ENCODE measurements at regions not wholly inside any gene's neighbourhood (a gene's known extent, or its start where the extent isn't known, plus 50 kb on each side); places are given as distances from the start of the nearest gene placed in this dataset.

GRCh38 chr1:56442290-56442877 is 137.0 kb downstream of the PLPP3 start:
- H3K4me3 ChIP-seq = no peak overlapping the region
- no peaks in the 10 kb centered on the region for H3K9me3 ChIP-seq
- 84 to 97% (median 94%) methylated on average over 2 of the region's 2 CpGs for WGBS, 5 donors
- TF ChIP-seq POLR2A (IDR thresholded peaks at IDR 0.05) (no peak), POLR2AphosphoS5 (IDR thresholded peaks at IDR 0.05) (no peak), CTCF (IDR thresholded peaks at IDR 0.05 in 8 of 11, conservative IDR thresholded peaks at IDR 0.05 in 3 of 11) (no peak)
- no peaks in the 10 kb centered on the region for H3K36me3 ChIP-seq
- no peak overlapping the region for H3K27ac ChIP-seq
- no peaks in the 10 kb centered on the region for H3K27me3 ChIP-seq (replicated peaks in 1 of 7)
- intact Hi-C loops (cut with DNase I; ENCODE audit: low total_unique reads) = no loop called here
- no peak for DNase-seq
- peaks cover 0 to 47% (median 21%) of the 10 kb centered on the region in 6 donors for H3K4me1 ChIP-seq

- Histone ChIP-seq H3K27me3 (replicated peaks in 1 of 7) (no peaks in the 10 kb centered on the region), H3K4me1 (peaks cover 0 to 42% (median 21%) of the 10 kb centered on the region in 6 donors), H3K36me3 (no peaks in the 10 kb centered on the region), H3K27ac (no peak overlapping the region), H3K4me3 (no peak overlapping the region), H3K9me3 (no peaks in the 10 kb centered on the region)
- TF ChIP-seq CTCF (IDR thresholded peaks at IDR 0.05 in 8 of 11, conservative IDR thresholded peaks at IDR 0.05 in 3 of 11) (no peak), POLR2AphosphoS5 (IDR thresholded peaks at IDR 0.05) (no peak), POLR2A (IDR thresholded peaks at IDR 0.05) (no peak)
- DNase-seq = no peak
- WGBS, 5 donors = 72 to 94% (median 85%) methylated on average over 3 of the region's 3 CpGs
- intact Hi-C loops (cut with DNase I; ENCODE audit: low total_unique reads) = no loop called here
Observed at GRCh38 chr1:56441601-56442000, 137.8 kb downstream of the PLPP3 start.

GRCh38 chr1:56439610-56440264 is 139.6 kb downstream of the PLPP3 start:
- H3K4me3 ChIP-seq = no peak overlapping the region
- peaks cover 0 to 43% (median 34%) of the 10 kb centered on the region in 6 donors for H3K4me1 ChIP-seq
- H3K27me3 ChIP-seq (replicated peaks in 1 of 7) = no peaks in the 10 kb centered on the region
- intact Hi-C loops (cut with DNase I; ENCODE audit: low total_unique reads) = no loop called here
- H3K27ac ChIP-seq = peak overlapping the region in 3 of 8 donors; percentile 15 to 55 (median 24)
- 14 to 40% (median 32%) methylated on average over 4 of the region's 4 CpGs for WGBS, 5 donors
- no peaks in the 10 kb centered on the region for H3K36me3 ChIP-seq
- no peak for DNase-seq
- H3K9me3 ChIP-seq = no peaks in the 10 kb centered on the region
- TF ChIP-seq POLR2A (IDR thresholded peaks at IDR 0.05) = no peak
- TF ChIP-seq POLR2AphosphoS5 (IDR thresholded peaks at IDR 0.05) = no peak
- no peak for TF ChIP-seq CTCF (IDR thresholded peaks at IDR 0.05 in 8 of 11, conservative IDR thresholded peaks at IDR 0.05 in 3 of 11)

GRCh38 chr1:56438901-56439551 is 140.3 kb downstream of the PLPP3 start:
- no peak overlapping the region for H3K4me3 ChIP-seq
- WGBS, 5 donors = 83 to 96% (median 92%) methylated on average over 4 of the region's 4 CpGs
- H3K9me3 ChIP-seq = no peaks in the 10 kb centered on the region
- H3K27me3 ChIP-seq (replicated peaks in 1 of 7) = no peaks in the 10 kb centered on the region
- peak overlapping the region in 2 of 8 donors; percentile 24 to 55 for H3K27ac ChIP-seq
- H3K4me1 ChIP-seq = peaks cover 0 to 51% (median 40%) of the 10 kb centered on the region in 6 donors
- H3K36me3 ChIP-seq = no peaks in the 10 kb centered on the region
- TF ChIP-seq POLR2A (IDR thresholded peaks at IDR 0.05) (no peak), POLR2AphosphoS5 (IDR thresholded peaks at IDR 0.05) (no peak), CTCF (IDR thresholded peaks at IDR 0.05 in 8 of 11, conservative IDR thresholded peaks at IDR 0.05 in 3 of 11) (no peak)
- no peak for DNase-seq
- intact Hi-C loops (cut with DNase I; ENCODE audit: low total_unique reads) = no loop called here
